ENCODE measurements at regions not wholly inside any gene's neighbourhood (a gene's known extent, or its start where the extent isn't known, plus 50 kb on each side); places are given as distances from the start of the nearest gene placed in this dataset.

GRCh38 chr4:63764400-63764799, 644.9 kb downstream of the TECRL start:
- no peak for TF ChIP-seq POLR2AphosphoS5 (IDR thresholded peaks at IDR 0.05; ENCODE audit: borderline replicate concordance, low read depth, low read length)
- no peak for TF ChIP-seq EZH2 (IDR thresholded peaks at IDR 0.05)
- no peak for TF ChIP-seq FOXP2 (optimal IDR thresholded peaks at IDR 0.05; ENCODE audit: control extremely low read depth, extremely low read length, insufficient read depth)

All from SK-N-MC (cell line).